Ishikawa (cell line): ENCODE measurements at regions not wholly inside any gene's neighbourhood (a gene's known extent, or its start where the extent isn't known, plus 50 kb on each side); places are given as distances from the start of the nearest gene placed in this dataset.

ENCODE experiments used
- CEBPB ChIP-seq: IDR thresholded peaks from 2 replicates; pipeline ENCODE4 v1.6.1; 2012
- CREB1 ChIP-seq: IDR thresholded peaks from 2 replicates; pipeline ENCODE4 v1.6.1; 2012; ENCODE audit warnings: low read depth
- EGR1 ChIP-seq: IDR thresholded peaks from 2 replicates; pipeline ENCODE4 v1.6.1; 2012
- EP300 ChIP-seq: IDR thresholded peaks from 2 replicates; pipeline ENCODE4 v1.6.1; 2012; ENCODE audit warnings: borderline replicate concordance
- FOXM1 ChIP-seq: IDR thresholded peaks from 2 replicates; pipeline ENCODE4 v1.6.1; 2012; ENCODE audit warnings: low read depth, borderline replicate concordance
- MAX ChIP-seq: IDR thresholded peaks from 2 replicates; pipeline ENCODE4 v1.6.1; 2012
- NFIC ChIP-seq: IDR thresholded peaks from 2 replicates; pipeline ENCODE4 v1.6.1; 2012
- RAD21 ChIP-seq: IDR thresholded peaks from 2 replicates; pipeline ENCODE4 v1.6.1; 2012; ENCODE audit warnings: low read depth
- REST ChIP-seq: IDR thresholded peaks from 2 replicates; pipeline ENCODE4 v1.6.1; 2012; ENCODE audit warnings: low read depth, mild to moderate bottlenecking
- TAF1 ChIP-seq: IDR thresholded peaks from 2 replicates; pipeline ENCODE4 v1.6.1; 2012; ENCODE audit warnings: low read depth, mild to moderate bottlenecking
- TCF12 ChIP-seq: IDR thresholded peaks from 2 replicates; pipeline ENCODE4 v1.6.1; 2012; ENCODE audit warnings: low read depth
- TEAD4 ChIP-seq: IDR thresholded peaks from 2 replicates; pipeline ENCODE4 v1.6.1; 2012
- USF1 ChIP-seq: IDR thresholded peaks from 2 replicates; pipeline ENCODE4 v1.6.1; 2012
- YY1 ChIP-seq: IDR thresholded peaks from 2 replicates; pipeline ENCODE4 v1.6.1; 2012; ENCODE audit warnings: low read depth
- ZBTB7A ChIP-seq: IDR thresholded peaks from 2 replicates; pipeline ENCODE4 v1.6.1; 2012; ENCODE audit warnings: low read depth

- no peak for TF ChIP-seq YY1
- TF ChIP-seq EP300, result no peak
- no peak for TF ChIP-seq ZBTB7A
- no peak for TF ChIP-seq CEBPB
- TF ChIP-seq TEAD4, result no peak
- TF ChIP-seq EGR1, result no peak
- TF ChIP-seq MAX, result no peak
- no peak for TF ChIP-seq RAD21
- TF ChIP-seq TCF12, result no peak
- TF ChIP-seq FOXM1, result no peak
- TF ChIP-seq USF1, result no peak
- no peak for TF ChIP-seq TAF1
- no peak for TF ChIP-seq NFIC
- no peak for TF ChIP-seq CREB1
Observed at GRCh38 chr22:49207008-49208003, 620.4 kb downstream of the BRD1 start.

- TF ChIP-seq ZBTB7A, result no peak
- no peak for TF ChIP-seq CEBPB
- TF ChIP-seq EGR1, result no peak
- TF ChIP-seq NFIC, result no peak
- TF ChIP-seq CREB1, result no peak
- TF ChIP-seq TCF12, result no peak
- TF ChIP-seq USF1, result no peak
- TF ChIP-seq FOXM1, result no peak
- TF ChIP-seq YY1, result no peak
- TF ChIP-seq MAX, result no peak
Observed at GRCh38 chr22:49206281-49206680, 621.4 kb downstream of the BRD1 start.

- no peak for TF ChIP-seq EGR1
- no peak for TF ChIP-seq RAD21
- no peak for TF ChIP-seq USF1
Observed at GRCh38 chr22:49205483-49205800, 622.2 kb downstream of the BRD1 start.

- no peak for TF ChIP-seq CEBPB
- TF ChIP-seq FOXM1, result no peak
- no peak for TF ChIP-seq RAD21
- TF ChIP-seq CREB1, result no peak
- TF ChIP-seq ZBTB7A, result no peak
- no peak for TF ChIP-seq EGR1
- TF ChIP-seq TCF12, result no peak
- no peak for TF ChIP-seq MAX
- no peak for TF ChIP-seq EP300
- TF ChIP-seq TAF1, result no peak
- TF ChIP-seq USF1, result no peak
Observed at GRCh38 chr22:49204599-49205482, 622.8 kb downstream of the BRD1 start.

GRCh38 chr22:49203859-49204598, 623.6 kb downstream of the BRD1 start:
- TF ChIP-seq EP300 (no peak), TEAD4 (no peak), USF1 (no peak), YY1 (no peak), CREB1 (no peak), REST (no peak), CEBPB (no peak), TCF12 (no peak), NFIC (no peak), TAF1 (no peak), EGR1 (no peak), ZBTB7A (no peak), RAD21 (no peak), FOXM1 (no peak), MAX (no peak)
